ENCODE measurements at regions not wholly inside any gene's neighbourhood (a gene's known extent, or its start where the extent isn't known, plus 50 kb on each side); places are given as distances from the start of the nearest gene placed in this dataset.

DNA sequence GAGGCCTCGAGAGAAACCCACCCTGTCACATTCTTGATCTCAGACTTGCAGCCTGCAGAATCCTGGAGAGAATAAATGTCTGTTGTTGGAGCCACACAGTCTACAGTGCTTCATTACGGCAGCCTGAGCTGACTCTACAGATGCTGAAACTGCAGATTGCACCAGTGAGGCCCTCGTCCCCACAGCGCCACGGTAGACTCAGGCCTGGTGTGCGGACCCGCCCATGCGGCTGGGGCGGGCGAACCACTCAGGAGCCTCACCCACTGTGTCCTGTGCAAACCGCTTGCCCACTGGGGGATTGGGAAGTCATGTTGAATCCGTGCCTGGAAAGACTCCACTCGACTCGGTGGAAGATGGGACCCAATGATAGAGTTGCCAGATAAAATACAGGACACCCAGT lies 125.2 kb upstream of the COPS8 start:
- TF ChIP-seq, protein P1, sequence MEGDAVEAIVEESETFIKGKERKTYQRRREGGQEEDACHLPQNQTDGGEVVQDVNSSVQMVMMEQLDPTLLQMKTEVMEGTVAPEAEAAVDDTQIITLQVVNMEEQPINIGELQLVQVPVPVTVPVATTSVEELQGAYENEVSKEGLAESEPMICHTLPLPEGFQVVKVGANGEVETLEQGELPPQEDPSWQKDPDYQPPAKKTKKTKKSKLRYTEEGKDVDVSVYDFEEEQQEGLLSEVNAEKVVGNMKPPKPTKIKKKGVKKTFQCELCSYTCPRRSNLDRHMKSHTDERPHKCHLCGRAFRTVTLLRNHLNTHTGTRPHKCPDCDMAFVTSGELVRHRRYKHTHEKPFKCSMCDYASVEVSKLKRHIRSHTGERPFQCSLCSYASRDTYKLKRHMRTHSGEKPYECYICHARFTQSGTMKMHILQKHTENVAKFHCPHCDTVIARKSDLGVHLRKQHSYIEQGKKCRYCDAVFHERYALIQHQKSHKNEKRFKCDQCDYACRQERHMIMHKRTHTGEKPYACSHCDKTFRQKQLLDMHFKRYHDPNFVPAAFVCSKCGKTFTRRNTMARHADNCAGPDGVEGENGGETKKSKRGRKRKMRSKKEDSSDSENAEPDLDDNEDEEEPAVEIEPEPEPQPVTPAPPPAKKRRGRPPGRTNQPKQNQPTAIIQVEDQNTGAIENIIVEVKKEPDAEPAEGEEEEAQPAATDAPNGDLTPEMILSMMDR (IDR thresholded peaks at IDR 0.05) = no peak
- TF ChIP-seq POLR2A (IDR thresholded peaks at IDR 0.05) = no peak
- no peak for TF ChIP-seq EP300 (IDR thresholded peaks at IDR 0.05; ENCODE audit: low read depth)
- no peak for TF ChIP-seq POLR2AphosphoS5 (IDR thresholded peaks at IDR 0.05)
